Transverse colon (tissue), 4 donors: ENCODE measurements at regions not wholly inside any gene's neighbourhood (a gene's known extent, or its start where the extent isn't known, plus 50 kb on each side); places are given as distances from the start of the nearest gene placed in this dataset.

Experiments used
- DNase-seq: peaks from one replicate; pipeline ENCODE4 v3.0.0-alpha.2; 2019
- H3K27ac ChIP-seq, 4 donors: fragments of 200-600 bp; sonication (generic); 2 replicates each; pipeline ENCODE4 v1.5.1; 2016 to 2018; ENCODE audit warnings: inconsistent platforms in 4 of 4
- H3K27me3 ChIP-seq: fragments of 200-600 bp; sonication (generic); 2 replicates; pipeline ENCODE4 v1.5.1; 2017; ENCODE audit warnings: inconsistent platforms
- H3K36me3 ChIP-seq, 4 donors: fragments of 200-600 bp; sonication (generic); 2 replicates each; pipeline ENCODE4 v1.5.1; 2017 to 2019; ENCODE audit warnings: inconsistent platforms in 4 of 4
- H3K4me1 ChIP-seq, 4 donors: fragments of 200-600 bp; sonication (generic); 2 replicates each; pipeline ENCODE4 v1.5.1; 2017 to 2020; ENCODE audit warnings: inconsistent platforms in 4 of 4
- H3K4me3 ChIP-seq, 4 donors: fragments of 200-600 bp; sonication (generic); 1 replicate in 1 of 4; 2 replicates in 3 of 4; pipeline versions ENCODE4 v1.5.1 to v1.6.1; 2017 to 2019; ENCODE audit warnings: inconsistent platforms in 4 of 4
- H3K9me3 ChIP-seq, 2 donors: fragments of 200-600 bp; sonication (generic); 2 replicates each; pipeline ENCODE4 v1.5.1; 2017 to 2019; ENCODE audit warnings: inconsistent platforms in 2 of 2
- CTCF ChIP-seq, 5 experiments: fragments of 200-600 bp in 3 of 5; fragments of 450-650 bp in 2 of 5; sonication (generic) in 3 of 5; IDR thresholded peaks; 1 replicate in 2 of 5; 2 replicates in 3 of 5; pipeline ENCODE4 v1.5.1; 2016 to 2017; ENCODE audit warnings: antibody characterized with exemption in 5 of 5, inconsistent platforms in 3 of 5, mild to moderate bottlenecking in 2 of 5, moderate library complexity in 1 of 5
- EP300 ChIP-seq: sonication (generic); formaldehyde crosslinking; IDR thresholded peaks from one replicate; pipeline ENCODE4 v1.6.1; 2017; ENCODE audit warnings: antibody characterized with exemption, low read depth
- POLR2A ChIP-seq: fragments of 450-650 bp; IDR thresholded peaks from one replicate; pipeline ENCODE4 v1.6.1; 2016; ENCODE audit warnings: antibody characterized with exemption, mild to moderate bottlenecking, moderate library complexity
- POLR2AphosphoS5 ChIP-seq, 3 donors: sonication (generic); formaldehyde crosslinking; IDR thresholded peaks; one replicate each; pipeline ENCODE4 v1.6.1; 2016; ENCODE audit warnings: antibody characterized with exemption in 3 of 3
- WGBS, 2 donors: methylation state at CpG; one replicate each; pipeline ENCODE4 v1.1.5; 2018; ENCODE audit warnings: low coverage in 1 of 2; 5-methylcytosine and 5-hydroxymethylcytosine counted together
- in situ Hi-C, 4 donors: fragments of 200-750 bp; cut with MboI; loops; one replicate each; pipeline versions ENCODE4 v1.15.0 to v1.15.1; 2017; ENCODE audit warnings: low sequenced_read_pairs in 3 of 4, low pct_ligation_motif_present in 1 of 4, low pct_unique_long_range_greater_than_20kb in 1 of 4
- intact Hi-C: fragments of 100-400 bp; cut with DNase I; formaldehyde crosslinking; loops from one replicate; pipeline ENCODE4 v1.15.1; 2023; ENCODE audit warnings: low total_unique reads

- Histone ChIP-seq H3K36me3 (no peaks in the 10 kb centered on the region), H3K4me1 (peaks cover 0 to 8% (median 0%) of the 10 kb centered on the region in 4 donors), H3K4me3 (no peak overlapping the region), H3K27ac (no peak overlapping the region), H3K9me3 (peaks cover 0 to 6% of the 10 kb centered on the region in 2 donors), H3K27me3 (no peaks in the 10 kb centered on the region)
- WGBS, 2 donors = 25 to 40% methylated on average over 4 to 7 of the region's 7 CpGs
- in situ Hi-C loops = no loop called here
- no peak for TF ChIP-seq CTCF (IDR thresholded peaks at IDR 0.05)
- no peak for TF ChIP-seq EP300
- TF ChIP-seq POLR2A = no peak
- no peak for TF ChIP-seq POLR2AphosphoS5 (IDR thresholded peaks at IDR 0.05)
- peak; percentile 31 for DNase-seq
- intact Hi-C loops = no loop called here
These were observed 161.5 kb upstream of the SFRP2 start for GRCh38 chr4:153950100-153950979.

GRCh38 chr4:153948041-153948440 is 159.2 kb upstream of the SFRP2 start:
- no peak for DNase-seq
- no peaks in the 10 kb centered on the region for H3K27me3 ChIP-seq
- no peak overlapping the region for H3K4me3 ChIP-seq
- intact Hi-C loops = no loop called here
- no peak for TF ChIP-seq POLR2AphosphoS5 (IDR thresholded peaks at IDR 0.05)
- TF ChIP-seq EP300 = no peak
- no peak for TF ChIP-seq CTCF (IDR thresholded peaks at IDR 0.05)
- no peak for TF ChIP-seq POLR2A
- WGBS, 2 donors = 71 to 100% methylated on average over 1 of the region's 1 CpG
- in situ Hi-C loops = no loop called here
- no peak overlapping the region for H3K27ac ChIP-seq
- H3K36me3 ChIP-seq = no peaks in the 10 kb centered on the region
- peaks cover 0 to 8% (median 0%) of the 10 kb centered on the region in 4 donors for H3K4me1 ChIP-seq
- H3K9me3 ChIP-seq = peaks cover 0 to 6% of the 10 kb centered on the region in 2 donors

- DNase-seq = no peak
- TF ChIP-seq POLR2A (no peak), EP300 (no peak), CTCF (IDR thresholded peaks at IDR 0.05) (no peak), POLR2AphosphoS5 (IDR thresholded peaks at IDR 0.05) (no peak)
- in situ Hi-C loops (no loop called here), intact Hi-C loops (no loop called here)
- Histone ChIP-seq H3K4me1 (peaks cover 0 to 8% (median 0%) of the 10 kb centered on the region in 4 donors), H3K9me3 (peaks cover 0 to 6% of the 10 kb centered on the region in 2 donors), H3K36me3 (no peaks in the 10 kb centered on the region), H3K4me3 (no peak overlapping the region), H3K27ac (no peak overlapping the region), H3K27me3 (no peaks in the 10 kb centered on the region)
- 63 to 77% methylated on average over 1 of the region's 1 CpG for WGBS, 2 donors
These were observed 158.2 kb upstream of the SFRP2 start for GRCh38 chr4:153947124-153947523.

- TF ChIP-seq CTCF (IDR thresholded peaks at IDR 0.05) (no peak), POLR2AphosphoS5 (IDR thresholded peaks at IDR 0.05) (no peak), EP300 (no peak), POLR2A (no peak)
- Histone ChIP-seq H3K36me3 (no peaks in the 10 kb centered on the region), H3K27me3 (no peaks in the 10 kb centered on the region), H3K4me3 (no peak overlapping the region), H3K27ac (no peak overlapping the region), H3K9me3 (peaks cover 0 to 6% of the 10 kb centered on the region in 2 donors), H3K4me1 (peaks cover 0 to 8% (median 0%) of the 10 kb centered on the region in 4 donors)
- in situ Hi-C loops (no loop called here), intact Hi-C loops (no loop called here)
- DNase-seq = no peak
- WGBS, 2 donors = 84 to 86% methylated on average over 1 of the region's 1 CpG
These were observed 156.8 kb upstream of the SFRP2 start for GRCh38 chr4:153945704-153946103.
